ENCODE measurements at regions not wholly inside any gene's neighbourhood (a gene's known extent, or its start where the extent isn't known, plus 50 kb on each side); places are given as distances from the start of the nearest gene placed in this dataset.

DNA sequence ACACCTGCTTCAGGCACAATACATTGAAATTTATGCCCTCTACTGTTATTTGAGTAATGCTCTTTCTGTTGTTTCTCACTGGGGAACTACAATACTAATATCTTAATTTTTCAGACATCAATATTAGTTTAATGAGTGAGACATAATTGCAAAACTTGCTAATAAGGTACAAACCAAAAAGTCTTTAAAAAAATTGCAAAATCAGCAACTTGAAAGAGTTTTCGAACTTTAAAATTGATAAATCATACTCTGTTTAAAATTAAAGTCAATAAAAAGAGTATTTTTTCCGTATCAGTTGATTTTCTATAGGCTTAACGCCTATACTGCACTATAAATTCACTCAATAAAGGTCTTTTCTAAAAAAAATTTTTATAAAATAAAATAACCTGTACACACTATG, 1735.9 kb upstream of the SEL1L start:
- TF ChIP-seq, protein P1, sequence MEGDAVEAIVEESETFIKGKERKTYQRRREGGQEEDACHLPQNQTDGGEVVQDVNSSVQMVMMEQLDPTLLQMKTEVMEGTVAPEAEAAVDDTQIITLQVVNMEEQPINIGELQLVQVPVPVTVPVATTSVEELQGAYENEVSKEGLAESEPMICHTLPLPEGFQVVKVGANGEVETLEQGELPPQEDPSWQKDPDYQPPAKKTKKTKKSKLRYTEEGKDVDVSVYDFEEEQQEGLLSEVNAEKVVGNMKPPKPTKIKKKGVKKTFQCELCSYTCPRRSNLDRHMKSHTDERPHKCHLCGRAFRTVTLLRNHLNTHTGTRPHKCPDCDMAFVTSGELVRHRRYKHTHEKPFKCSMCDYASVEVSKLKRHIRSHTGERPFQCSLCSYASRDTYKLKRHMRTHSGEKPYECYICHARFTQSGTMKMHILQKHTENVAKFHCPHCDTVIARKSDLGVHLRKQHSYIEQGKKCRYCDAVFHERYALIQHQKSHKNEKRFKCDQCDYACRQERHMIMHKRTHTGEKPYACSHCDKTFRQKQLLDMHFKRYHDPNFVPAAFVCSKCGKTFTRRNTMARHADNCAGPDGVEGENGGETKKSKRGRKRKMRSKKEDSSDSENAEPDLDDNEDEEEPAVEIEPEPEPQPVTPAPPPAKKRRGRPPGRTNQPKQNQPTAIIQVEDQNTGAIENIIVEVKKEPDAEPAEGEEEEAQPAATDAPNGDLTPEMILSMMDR (IDR thresholded peaks at IDR 0.05), result no peak
- TF ChIP-seq POLR2A (IDR thresholded peaks at IDR 0.05), result no peak
